ENCODE measurements at regions not wholly inside any gene's neighbourhood (a gene's known extent, or its start where the extent isn't known, plus 50 kb on each side); places are given as distances from the start of the nearest gene placed in this dataset.

DNA sequence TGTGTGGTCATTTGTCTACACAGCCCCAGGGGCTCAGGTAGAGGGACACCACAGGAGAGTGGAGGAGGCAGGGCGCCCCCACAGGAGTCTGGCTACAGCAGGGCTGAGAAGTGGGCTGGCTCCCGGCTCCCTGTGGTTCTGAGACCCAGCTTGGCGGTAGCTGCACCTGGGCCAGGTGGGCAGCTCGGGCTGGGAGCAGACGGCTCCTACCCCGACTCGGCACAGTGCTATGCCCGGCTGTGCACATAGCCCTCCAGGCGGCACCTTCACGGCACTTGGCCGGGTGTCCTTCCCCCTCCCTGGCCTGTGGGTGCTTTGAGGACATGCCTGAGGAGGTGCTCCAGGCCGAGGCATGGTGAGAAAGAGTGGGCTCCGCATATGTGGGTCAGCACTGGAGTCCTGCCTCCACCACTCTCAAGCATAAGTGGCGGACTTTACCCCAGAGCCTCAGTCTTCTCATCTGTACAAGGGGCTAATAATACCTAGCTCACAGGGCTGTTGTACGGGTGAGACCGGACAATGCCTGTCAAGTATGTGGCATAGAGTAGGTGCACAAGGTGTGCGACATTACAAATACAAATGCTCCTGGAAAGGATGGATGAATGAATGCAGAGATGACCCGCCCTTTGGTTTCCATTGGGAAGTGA, 50.1 kb upstream of the JPH3 start:
- no peak for DNase-seq (ENCODE audit: low read depth in 2 of 2)

DNA sequence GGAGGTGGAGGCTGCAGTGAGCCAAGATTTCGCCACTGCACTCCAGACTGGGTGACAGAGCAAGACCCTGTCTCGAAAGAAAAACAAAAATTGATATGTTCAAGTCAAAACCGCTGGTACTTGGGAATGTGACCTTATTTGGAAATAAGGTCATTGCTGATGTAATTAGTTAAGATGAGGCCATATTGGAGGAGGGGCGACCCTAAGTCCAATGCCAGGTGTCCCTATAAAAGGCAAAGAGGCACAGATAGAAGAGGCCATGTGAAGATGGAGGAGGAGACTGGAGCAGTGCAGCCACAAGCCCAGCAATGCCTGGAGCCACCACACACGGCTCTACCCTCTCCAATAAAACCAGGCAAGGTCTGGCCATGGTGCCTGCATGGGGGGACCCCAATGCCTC, 50.8 kb upstream of the JPH3 start:
- no peak for DNase-seq (ENCODE audit: low read depth in 2 of 2)

DNA sequence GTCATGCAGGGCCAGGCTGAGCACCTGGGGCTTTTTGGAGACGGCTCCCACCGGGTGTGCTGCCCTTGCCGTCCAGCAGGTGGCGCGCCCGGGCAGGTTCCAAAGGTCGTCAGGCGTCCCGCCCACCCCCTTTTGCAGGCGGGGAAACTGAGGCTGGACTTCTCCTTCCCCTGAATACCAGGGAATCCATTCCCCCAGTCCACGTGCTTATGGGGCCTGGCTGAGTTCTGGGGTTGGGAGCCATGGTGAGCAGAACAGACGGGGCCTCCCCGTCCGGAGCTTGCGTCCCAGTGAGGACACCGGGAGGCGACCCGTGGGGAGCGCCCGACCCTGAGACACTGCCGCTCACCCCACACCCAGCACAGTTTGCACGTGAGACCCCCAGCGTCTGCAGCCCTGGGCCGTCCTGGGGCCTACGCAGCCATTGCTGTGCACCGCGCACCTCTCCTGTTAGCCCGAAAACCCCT, 51.8 kb upstream of the JPH3 start:
- no peak for DNase-seq (ENCODE audit: low read depth in 2 of 2)

GRCh38 chr16:87549627-87550494, 52.4 kb upstream of the JPH3 start:
- no peak for DNase-seq (ENCODE audit: low read depth in 2 of 2)

GRCh38 chr16:87548046-87548445, 54.3 kb upstream of the JPH3 start:
- DNase-seq (ENCODE audit: low read depth in 2 of 2): no peak

DNA sequence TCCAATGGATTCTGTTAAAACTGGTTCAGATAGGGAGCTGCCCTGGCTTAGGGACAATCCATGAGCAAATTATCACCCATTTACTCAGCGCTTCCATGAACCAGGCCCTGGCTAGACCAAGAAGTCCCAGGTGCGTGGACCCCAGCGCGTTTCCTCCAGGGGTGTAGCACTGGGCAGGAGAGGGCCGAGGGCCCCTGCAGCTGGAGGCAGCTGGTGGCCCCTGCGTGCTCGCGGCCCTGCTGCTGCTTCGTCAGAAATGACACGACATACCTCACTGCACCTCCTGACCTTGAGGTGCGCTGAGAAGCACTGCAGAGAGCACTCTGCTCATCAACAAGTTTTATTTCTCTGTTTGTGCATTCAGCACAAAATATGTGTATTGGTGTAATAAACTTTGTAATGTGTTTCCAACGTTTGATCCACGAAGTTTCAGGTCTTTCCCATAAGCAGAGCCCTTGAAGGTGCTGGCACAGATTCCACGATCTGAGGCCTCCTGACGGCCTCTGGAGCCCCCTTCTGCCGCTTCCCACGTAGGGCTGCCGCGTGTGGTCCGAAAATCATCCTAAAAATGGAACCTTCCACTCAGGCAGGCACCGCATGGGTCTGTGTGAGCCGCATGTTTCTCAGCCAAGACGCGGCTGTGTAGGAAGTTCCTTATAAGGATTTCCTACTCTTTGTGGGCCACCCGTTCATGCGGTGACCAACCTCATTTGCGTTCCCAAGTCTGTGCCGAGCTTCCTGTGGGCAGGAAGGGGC, 50.8 kb upstream of the ZCCHC14 start:
- DNase-seq (ENCODE audit: low read depth in 2 of 2): no peak

- DNase-seq (ENCODE audit: low read depth in 2 of 2): peak in 1 of 2 donors; percentile 38
Observed at GRCh38 chr16:87542531-87543102, 49.8 kb upstream of the ZCCHC14 start.

Data from dermis microvascular lymphatic vessel endothelial cell (primary cell).